ENCODE measurements at regions not wholly inside any gene's neighbourhood (a gene's known extent, or its start where the extent isn't known, plus 50 kb on each side); places are given as distances from the start of the nearest gene placed in this dataset.

GRCh38 chr1:18015719-18016118 lies 91.9 kb upstream of the IGSF21 start:
- no peak for DNase-seq (ENCODE audit: low spot score)

DNA sequence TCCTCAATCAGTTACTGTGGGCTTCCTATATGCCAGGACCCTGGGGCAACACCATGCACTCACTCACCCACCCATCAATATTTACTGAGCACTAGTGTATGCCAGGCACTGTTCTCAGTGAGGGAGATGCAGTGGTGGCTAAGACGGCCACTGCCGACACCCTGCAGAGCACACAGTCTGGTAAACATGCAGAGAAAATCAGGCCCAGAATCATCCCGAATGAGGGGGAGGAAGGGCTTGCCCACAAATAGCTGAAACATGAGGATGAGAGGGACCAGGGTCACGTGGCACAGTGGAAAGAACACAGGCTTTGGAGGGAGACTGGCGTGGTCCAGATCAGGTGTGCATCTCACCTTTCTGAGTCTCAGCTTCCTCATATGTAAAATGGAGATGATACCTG lies 89.2 kb upstream of the IGSF21 start:
- no peak for DNase-seq (ENCODE audit: low spot score)

DNA sequence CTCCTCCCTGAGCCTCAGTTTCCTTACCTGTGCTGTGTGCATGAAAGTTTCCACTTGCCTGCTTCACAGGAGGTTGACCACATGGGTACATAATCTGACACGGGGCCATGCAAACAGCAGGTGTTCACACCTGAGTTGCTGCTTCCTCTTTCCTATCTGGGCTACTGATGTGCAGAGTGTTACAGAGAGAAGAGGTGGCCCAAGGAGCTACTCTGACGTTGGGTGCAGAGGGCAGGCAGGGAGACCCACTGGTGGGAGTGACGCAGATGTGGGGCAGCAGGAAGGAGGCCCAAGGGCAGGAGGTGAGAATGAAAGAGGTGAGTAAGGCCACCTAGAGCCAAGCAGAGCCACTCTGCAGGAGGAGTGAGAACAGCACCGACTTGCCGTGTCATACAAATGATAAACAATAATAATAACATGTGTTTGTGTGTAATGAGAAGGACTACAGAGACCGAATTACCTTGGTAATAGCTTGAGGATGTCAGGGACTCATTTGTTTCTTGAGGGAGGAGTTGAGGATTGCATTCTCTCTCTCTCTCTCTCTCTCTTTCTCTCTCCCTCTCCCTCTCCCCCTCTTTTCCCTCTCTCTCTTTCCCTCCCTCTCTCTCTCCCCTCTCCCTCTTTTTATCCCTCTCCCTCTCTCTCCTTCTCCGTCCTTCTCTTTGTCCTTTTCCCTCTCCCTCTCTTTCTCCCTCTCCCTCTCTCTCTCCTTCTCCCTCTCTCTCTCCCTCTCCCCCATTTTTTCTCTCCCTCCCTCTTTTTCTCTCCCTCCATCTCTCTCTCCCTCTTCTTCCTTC lies 87.4 kb upstream of the IGSF21 start:
- DNase-seq (ENCODE audit: low spot score), result no peak

GRCh38 chr1:18021242-18021641 lies 86.4 kb upstream of the IGSF21 start:
- no peak for DNase-seq (ENCODE audit: low spot score)

DNA sequence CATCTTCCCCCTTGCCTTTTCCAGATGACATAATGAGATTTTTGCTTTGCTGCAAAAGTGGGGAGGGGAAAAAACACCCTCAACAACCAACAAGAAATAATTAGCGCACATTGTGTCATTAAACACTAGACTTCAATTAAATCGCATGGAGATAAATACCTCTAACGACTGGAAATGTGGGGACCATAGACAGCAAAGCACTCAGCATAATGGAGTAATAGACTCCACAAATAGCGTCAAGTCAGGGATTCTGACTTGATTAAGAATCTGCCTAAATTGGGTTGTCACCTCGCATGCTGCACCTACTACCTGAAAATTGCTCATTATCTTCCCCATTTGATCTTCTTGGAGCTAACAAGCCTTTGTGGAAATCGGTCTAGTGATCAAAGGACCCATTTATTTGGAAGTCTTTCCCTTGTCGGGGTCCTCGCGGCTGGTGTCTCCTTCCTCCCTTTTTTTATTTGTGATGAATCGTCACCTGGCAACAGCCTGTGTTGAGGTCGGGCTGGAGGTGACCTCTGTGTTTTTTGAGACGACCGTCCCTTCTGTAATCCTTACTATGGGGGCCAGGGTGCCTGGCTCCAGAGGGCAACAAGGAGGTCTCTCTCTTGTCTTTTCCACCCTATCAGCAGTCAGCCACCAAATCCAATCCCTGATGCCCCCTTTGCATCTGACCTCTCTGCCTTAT lies 75.3 kb upstream of the IGSF21 start:
- DNase-seq (ENCODE audit: low spot score), result no peak

DNA sequence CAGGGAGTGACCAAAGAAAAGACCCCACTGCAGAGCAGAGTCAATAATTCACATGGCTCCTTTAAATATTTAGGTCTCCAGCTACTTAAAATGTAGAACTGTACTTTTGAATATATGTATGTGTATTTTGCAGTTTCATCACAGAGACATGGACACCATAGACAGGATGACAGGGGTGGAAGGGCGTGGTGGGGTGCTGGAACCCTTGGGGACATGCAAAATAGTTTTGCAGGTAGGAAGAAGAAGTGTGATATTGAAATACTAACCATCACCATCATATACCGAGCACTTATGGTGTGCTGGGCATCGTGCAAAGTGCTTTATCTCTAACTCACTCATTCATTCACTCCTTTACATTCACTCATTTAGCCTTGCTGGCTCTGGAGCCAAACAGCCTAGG lies 72.5 kb upstream of the IGSF21 start:
- DNase-seq (ENCODE audit: low spot score), result no peak

DNA sequence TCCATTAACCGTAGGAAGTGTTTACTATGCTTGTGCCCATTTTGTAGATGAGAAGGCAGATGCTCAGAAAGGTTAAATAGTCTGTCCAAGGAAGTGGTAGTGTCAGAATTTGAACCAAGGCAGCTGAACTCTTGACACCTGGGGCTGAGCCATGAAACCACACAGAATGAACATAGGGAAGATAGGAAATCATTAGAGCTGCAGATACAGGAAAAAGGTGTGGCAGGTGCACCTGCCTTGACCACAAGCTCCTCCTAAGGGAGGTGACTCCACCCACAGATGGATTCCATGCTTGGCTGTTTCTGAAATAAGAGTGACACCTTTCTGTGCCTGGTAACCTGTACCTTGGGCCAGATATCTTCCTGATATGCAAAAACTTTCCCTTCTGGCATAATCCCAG lies 69.9 kb upstream of the IGSF21 start:
- no peak for DNase-seq (ENCODE audit: low spot score)

DNA sequence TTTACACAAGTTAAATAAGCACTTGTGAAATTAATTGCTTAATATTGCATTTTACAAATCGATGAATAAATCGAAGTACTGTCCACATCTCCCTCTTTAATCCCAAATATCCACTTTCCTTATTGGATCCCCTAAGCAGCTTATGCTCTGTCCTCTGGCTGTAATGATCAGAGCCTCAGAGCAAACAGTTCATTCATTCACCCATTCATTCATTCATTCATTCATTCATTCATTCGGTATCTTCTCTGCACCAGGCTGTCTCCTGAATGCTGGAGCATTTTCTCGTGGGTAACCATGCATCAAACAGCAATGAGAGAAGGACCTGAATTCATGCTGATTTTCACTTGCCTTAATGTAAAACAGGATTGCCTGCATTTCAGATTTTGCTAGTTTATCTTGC lies 69.5 kb upstream of the IGSF21 start:
- DNase-seq (ENCODE audit: low spot score), result no peak

DNA sequence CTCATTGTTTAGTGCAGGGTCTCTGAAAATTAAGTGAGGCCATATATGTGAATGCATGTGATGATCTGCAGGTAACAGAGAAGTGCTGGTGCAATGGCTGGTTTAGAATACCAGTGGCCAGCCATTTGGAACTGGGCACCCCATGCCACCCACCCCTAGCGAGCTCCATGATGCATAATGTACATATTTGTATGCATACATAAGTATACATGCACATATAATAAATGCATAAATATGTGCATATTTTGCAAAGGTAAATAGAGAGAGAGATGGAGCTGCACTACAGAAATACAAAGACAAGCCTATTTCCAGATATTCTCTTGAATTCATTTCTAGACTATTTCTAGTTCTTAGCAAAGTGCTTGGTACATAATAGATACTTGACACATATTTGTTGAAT lies 68.5 kb upstream of the IGSF21 start:
- no peak for DNase-seq (ENCODE audit: low spot score)

DNA sequence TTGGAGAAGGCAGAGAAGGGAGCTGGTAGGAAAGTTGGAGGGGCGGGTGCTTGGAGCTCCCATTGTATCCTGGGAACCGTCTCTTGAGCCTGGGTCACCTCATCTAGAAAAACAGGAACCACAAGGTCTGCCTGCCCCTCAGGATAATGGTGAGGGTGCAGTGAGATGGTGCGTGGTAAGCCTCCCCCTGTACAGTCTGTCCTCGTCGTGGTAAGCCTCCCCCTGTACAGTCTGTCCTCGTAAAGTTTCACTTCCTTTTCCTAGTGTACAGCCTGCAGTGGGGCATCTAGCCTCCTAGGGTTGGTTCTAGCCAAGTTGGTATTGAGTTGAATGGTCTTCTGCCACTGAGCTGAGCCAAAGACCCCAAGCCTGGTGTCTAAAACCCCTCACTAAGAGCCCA lies 66.5 kb upstream of the IGSF21 start:
- DNase-seq (ENCODE audit: low spot score), result no peak

DNA sequence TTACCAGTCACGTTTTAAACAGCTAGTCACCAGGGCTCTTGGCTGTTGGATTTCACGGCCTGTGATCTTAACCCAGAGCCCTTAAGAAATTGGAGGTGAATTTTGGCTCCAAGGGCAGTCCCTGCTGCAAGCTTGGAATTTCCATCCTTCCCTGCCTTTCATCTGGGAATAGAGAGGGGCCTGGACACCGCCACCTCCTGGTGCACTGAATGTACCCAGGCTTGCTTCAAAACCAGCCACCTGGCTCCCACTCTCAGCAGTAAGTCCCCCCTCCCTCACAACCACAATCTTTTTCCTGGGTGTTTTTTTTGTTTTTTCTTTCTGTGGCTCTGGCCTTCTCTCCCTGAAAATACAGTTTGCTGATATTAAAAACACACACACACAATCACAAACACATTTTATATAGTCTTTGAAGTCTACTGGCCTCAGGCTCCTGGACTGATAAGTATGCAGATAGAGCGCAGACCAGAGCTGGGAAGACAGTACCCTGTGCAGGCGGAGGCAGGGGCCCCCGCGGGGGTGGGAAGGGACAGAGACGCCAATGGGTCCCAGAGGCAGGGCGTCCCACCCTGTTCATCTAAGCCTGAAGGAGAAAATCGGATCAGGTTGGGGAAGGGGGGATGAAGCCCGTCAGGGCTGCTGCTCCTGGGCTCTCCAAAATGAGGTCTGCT lies 65.8 kb upstream of the IGSF21 start:
- DNase-seq (ENCODE audit: low spot score), result no peak

- no peak for DNase-seq (ENCODE audit: low spot score)
These were observed 63.7 kb upstream of the IGSF21 start for GRCh38 chr1:18043871-18044270.

GRCh38 chr1:18045203-18045602 lies 62.4 kb upstream of the IGSF21 start:
- DNase-seq (ENCODE audit: low spot score), result no peak

GRCh38 chr1:18045621-18046020 lies 62.0 kb upstream of the IGSF21 start:
- no peak for DNase-seq (ENCODE audit: low spot score)

GRCh38 chr1:18047122-18047521 lies 60.5 kb upstream of the IGSF21 start:
- DNase-seq (ENCODE audit: low spot score), result no peak

DNA sequence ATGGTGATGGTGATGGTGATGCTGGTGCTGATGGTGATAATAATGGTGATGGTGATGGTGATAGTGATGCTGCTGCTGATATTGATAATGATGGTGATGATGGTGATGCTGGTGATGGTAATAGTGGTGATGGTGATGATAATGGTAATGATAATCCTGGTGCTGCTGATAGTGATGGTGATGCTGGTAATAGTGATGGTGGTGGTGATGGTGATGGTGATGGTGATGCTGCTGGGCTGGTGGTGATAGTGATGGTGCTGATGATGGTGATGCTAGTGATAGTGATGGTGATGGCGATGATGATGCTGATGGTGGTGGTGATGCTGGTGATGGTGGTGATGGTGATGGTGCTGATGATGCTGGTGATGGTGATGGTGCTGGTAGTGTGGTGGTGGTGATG lies 58.4 kb upstream of the IGSF21 start:
- no peak for DNase-seq (ENCODE audit: low spot score)

DNA sequence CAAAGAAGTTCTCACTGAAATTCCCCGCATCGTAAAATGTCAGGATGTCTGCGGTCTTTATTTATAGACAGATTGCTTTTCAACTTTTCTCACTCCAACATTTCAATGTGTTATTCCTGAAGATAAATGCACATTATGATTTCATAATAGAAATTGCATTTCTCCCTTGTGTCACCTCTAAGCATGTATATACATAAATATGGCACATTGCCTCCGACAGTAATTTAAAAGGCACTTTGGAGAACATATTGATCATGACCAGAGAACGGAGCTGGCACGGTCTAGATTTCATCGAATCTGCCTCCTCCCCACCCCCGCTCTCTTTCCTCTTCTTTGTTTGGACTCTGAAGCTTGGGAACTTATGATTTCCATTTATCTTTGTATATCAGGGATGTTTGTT lies 54.9 kb upstream of the IGSF21 start:
- DNase-seq (ENCODE audit: low spot score), result no peak

GRCh38 chr1:18055156-18055555 lies 52.4 kb upstream of the IGSF21 start:
- no peak for DNase-seq (ENCODE audit: low spot score)

DNA sequence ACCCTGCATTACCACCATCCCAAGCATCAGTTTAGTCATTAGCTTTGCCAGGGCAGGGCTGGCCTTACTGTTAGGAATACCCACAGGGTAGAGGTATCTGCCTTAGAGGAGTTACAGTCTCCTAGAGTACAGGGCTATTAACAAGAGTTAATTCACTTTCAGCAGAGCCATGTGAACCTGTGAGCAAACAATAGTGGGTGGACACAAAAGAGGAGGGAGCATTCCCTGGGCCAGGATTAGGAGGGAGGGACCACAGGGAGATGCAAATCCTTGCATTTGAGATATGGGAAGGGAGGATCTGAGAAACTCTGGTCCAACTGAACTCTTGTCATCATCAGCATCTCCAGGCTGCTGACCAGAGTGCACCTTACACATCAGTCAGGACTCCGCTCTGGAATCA lies 51.1 kb upstream of the IGSF21 start:
- no peak for DNase-seq (ENCODE audit: low spot score)

GRCh38 chr1:18057623-18058022 lies 50.0 kb upstream of the IGSF21 start:
- DNase-seq (ENCODE audit: low spot score), result no peak

Measured in COLO829 (cell line).